A204.1 (cell line): ENCODE measurements at regions not wholly inside any gene's neighbourhood (a gene's known extent, or its start where the extent isn't known, plus 50 kb on each side); places are given as distances from the start of the nearest gene placed in this dataset.
"Not testable (repeated sequence)": the region's sequence is repeated elsewhere in the genome, so short reads cannot be mapped to it uniquely, and the experiment has no call there.

Source experiments
- FAIRE-seq: peaks from 2 replicates; lab custom pipeline; 2012; peaks lifted over from hg19 to GRCh38; lab: Jason Lieb, UNC

DNA sequence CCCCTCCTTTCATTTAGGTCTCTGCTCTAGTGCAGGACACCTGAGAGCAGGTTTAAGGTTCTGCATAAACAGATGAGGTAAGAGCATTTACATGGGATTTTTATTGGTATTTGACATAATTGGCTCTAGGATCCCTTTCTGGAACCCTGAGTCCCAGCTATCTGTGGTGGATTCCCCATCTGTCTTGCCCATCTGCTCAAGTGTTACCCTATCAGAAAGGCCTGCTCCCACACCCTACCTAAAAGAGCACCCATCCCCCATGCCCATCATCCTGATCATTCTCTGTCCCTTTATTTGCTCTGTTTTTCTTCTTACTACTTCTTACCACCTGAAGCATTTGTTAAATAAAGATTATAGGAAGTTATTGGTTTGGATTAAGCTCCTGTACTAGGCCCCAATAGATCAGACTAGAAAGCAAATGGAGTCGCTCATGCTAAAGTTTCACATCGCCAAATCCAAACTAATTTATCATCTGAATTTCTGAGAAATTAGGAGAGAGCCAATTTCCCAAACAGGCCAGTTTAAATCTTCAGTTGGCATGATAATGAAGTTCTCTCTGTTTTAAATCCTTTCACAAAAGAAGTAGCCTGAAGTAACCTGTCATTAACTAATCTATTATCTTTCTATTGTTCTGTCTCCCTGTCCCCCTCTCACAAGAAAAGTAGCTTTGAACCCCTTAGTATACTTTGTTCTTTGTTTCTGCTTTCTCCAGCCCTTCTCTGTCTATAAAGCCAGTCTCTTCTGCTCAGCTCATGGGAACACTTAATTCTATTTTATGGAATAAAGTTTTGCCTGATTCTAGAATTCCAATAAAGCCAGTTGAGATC is 178.6 kb downstream of the ZNF674 start:
- no peak for FAIRE-seq

DNA sequence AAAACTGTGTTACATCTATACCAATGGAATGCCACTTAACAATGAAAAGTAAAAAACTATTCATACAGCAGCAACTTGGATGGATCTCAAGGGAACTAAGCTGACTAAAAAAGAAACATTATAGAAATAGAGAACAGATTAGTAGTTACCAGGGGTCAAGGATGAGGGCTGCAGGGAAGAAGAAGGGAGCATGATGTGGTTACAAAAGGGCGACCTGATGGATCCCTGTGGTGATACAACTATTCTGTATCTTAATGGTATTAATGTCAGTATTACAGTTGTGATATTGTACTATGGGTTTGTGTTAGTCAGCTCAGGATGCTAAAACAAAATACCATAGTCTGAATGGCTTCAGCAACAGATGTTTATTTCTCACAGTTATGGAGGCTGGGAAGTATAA is 190.7 kb downstream of the ZNF674 start:
- FAIRE-seq, result no peak

DNA sequence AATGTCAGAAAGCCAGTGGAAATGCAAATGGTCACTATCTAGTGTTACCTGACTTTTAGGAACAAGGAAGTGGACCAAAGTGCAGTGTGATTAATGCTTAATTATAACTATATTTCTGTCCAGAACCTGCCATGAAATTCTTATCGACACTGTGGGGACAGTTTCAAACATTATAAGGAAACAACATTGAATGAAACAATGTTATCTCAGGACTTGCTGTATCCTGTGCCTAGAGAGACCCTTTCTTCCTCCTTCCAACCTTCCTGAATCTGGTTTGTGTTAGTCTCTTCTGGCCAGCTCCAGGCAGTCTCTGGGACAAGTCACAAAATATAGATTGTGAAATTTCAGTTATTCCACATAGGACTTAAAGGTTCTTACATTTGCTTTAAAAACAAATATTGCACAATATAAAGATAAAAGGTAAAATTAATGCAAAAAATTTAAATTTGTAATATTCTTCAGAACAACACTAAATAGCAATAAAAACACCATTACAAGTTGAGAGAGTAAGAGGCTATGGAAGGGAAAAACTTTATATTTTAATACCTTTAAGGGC is 203.4 kb downstream of the ZNF674 start:
- FAIRE-seq, result no peak

DNA sequence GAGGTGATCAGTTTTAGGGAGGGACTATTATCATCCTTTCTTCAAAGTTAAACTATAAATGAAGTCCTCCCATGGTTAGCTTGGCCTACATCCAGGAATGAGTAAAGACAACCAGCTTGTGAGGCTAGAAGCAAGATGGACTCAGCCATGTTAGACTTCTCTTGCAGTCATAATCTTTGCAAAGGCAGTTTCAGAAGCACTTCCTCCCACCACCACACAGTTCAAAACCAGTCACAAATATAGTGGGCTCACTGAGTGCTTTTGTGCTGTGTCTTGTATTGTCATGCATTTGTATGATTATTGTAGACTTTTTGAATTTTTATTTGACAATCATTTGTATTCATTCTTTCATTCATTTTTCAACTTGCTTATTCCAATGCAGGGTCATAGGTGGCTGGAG is 204.5 kb downstream of the ZNF674 start:
- FAIRE-seq, result no peak

DNA sequence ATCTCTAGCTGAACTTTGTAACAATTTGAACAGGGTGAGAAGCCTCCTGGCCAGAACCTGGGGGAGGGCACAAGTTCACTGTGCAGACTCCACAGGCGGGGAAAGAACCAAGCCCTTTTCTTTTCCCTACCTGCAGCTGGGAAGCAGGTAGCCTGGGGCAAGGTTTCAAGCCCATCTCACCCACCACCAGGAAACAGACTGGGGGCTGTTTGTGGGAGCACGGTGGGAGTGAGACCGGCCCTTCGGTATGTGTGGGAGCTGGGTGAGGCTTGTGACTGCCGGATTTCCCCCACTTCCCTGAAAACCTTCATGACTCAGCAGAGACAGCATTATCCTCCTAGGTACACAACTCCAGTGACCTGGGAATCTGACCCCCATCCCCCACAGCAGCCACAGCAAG is 211.7 kb downstream of the ZNF674 start:
- no peak for FAIRE-seq

DNA sequence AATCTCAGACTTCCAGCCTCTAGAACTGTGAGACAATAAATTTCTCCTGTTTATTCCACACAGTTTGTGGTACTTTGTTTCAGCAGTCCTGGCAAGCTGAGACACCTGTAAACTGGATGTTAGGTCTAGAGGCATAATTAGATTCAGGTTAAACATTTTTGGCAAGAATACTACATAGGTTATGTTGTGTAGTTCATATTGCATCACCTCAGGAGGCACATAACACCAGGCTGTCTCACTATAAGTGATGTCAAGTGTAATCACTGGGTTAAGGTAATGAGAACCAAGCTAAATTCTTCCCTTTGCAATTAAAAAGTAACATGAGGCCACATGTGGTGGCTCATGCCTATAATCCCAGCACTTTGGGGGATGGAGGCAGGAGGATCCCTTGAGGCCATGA is 214.2 kb downstream of the ZNF674 start:
- no peak for FAIRE-seq

DNA sequence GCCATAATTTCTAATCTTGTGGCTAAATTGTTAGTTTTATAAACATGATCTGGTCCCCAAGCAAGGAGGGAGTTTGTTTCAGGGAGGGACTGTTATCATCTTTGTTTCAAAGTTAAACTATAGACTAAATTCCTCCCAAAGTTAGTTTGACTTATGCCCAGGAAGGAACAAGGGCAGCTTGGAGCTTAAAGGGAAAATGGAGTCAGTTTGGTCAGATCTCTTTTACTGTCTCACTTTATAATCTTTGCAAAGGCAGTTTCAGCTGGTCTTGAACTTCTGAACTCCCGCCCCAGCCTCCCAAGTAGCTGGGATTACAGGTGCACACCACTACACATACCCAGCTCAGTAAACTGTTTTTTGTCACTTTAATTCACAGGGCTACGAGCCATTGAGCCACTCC is 214.7 kb downstream of the ZNF674 start:
- no peak for FAIRE-seq

DNA sequence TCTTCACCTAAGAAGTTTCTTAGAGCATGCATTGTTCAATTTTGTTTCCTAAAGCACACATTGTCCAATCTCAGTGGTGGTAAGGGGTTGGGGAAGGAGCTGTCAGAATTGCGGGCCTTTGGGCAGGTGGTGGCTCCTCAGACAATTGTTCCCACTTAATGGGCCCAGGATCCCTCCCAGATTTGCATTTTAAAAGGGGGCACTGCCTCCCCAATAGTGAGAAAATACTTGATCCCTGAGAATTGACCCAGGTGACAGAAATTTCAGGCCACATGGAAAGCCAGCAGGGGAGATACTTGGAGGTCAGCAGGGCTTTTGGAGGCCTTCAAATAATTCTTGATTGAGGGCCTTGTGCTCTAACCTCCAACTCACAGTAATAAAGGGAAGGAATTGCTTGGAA is 217.1 kb downstream of the ZNF674 start:
- no peak for FAIRE-seq

DNA sequence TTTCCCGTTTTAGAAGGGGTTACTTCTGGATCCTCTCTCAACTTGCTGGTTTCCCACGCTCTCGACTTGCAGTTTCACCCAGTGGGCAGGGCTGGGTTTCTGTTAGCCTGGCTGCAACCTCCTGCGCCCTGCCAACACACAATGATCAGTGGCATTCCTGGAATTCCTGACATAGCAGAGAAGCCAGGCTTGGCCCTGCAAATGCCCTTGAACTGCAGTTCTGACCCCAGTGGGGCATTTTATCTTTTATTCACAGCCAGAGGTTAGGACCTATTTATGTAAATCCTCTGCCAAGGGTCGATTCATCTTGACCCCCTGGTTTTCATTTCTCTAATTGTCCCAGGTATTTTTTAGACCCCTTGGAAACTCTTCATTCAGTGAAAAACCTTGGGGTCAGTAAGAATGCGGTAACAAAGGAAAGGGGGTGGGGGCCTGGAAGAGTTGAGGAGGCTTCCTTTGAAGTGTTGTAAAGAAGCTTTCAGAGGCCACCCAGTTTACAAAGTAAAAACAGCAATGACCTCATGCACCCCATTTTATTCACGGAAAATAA is 217.6 kb downstream of the ZNF674 start:
- FAIRE-seq, result no peak

DNA sequence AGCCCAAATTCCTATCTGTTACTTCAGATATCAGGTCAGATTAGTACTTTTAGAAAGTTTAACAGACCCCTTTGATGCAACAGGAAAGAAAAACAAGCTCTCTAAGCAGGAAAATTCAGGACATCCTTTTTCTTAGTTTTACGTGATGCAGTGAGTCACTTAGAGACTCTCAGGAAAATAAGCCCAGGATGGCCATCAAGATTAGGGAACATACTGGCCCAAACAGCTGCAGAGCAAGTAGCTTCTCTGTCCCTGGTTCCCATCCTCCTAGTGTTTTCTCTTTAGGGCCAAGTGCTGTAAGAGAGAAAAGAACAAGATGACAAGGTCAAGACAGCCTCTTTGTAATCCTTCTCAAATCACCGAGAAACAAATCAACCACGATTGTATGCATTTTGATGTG is 219.1 kb downstream of the ZNF674 start:
- FAIRE-seq, result no peak

DNA sequence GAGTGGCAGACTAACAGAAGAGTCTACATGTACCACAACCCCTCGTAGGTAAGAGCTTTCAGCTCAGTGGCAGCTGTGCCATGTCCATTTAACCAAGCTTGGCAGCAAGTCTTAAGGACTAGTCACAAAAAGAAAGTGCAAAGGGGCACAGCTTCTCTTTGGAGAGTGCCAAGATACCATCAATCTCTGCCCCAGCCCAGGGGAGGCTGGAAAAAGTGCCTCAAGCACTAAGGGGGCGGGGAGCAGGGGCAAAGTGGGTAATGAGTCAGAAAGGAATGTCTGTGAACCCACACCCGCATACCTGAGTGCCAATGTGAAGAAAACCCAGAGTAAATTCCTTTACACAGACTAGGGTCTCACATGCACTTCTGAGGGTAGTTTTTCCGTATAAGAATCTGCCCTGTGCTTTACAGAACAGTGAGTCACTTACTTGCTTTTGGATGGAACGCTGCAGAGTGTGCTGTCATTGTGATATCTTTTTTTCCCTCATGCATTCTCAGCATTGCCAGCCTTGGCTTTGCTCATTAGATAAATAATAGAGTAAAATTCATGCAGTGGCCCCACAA is 219.8 kb downstream of the ZNF674 start:
- no peak for FAIRE-seq

DNA sequence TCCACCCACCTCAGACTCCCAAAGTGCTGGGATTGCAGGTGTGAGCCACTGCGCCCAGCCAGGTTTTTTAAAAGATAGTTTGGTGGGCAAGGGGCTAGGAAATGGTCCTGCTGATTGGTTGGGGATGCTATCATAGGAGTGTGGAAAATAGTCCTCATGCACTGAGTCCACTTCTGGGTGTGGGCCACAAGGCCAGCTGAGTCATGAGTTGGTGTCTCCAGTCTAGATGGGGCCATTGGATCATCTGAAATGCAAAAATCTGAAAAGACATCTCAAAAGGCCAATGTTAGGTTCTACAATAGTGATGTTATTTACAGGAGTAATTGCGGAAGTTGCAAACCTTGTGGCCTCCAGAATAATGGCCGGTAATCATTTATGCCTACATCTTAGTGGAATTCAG is 221.1 kb downstream of the ZNF674 start:
- FAIRE-seq, result no peak

DNA sequence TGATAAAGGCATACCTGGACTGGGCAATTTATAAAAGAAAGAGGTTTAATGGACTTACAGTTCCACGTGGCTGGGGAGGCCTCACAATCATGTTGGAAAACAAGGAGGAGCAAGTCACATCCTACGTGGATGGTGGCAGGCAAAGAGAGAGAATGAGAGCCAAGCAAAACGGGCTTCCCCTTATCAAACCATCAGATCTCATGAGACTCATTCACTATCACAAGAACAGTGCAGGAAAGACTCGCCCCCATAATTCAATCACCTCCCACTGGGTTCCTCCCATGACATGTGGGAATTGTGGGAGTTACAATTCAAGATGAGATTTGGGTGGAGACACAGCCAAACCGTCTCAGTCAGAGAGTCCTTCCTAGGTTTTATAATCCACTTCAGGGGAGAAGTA is 222.3 kb downstream of the ZNF674 start:
- not testable (repeated sequence) for FAIRE-seq

DNA sequence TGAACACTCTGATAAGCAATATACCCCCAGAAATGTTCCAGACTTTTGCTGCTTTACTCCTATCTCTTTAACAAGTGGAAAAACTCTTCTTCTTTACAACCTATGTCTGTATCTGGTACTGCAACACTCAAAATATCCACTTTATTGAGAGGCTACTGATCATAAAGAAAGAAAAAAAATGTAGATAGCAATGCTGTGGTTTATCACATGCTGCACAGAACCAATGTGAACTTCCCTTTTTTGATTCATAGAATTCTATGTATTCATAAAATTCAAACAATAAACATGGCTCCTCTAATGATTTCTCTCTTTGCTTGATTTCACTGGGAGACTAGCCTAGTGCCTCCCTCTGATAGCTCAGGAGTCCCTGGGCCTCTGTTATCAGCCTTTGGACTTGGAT is 223.5 kb downstream of the ZNF674 start:
- FAIRE-seq, result no peak

DNA sequence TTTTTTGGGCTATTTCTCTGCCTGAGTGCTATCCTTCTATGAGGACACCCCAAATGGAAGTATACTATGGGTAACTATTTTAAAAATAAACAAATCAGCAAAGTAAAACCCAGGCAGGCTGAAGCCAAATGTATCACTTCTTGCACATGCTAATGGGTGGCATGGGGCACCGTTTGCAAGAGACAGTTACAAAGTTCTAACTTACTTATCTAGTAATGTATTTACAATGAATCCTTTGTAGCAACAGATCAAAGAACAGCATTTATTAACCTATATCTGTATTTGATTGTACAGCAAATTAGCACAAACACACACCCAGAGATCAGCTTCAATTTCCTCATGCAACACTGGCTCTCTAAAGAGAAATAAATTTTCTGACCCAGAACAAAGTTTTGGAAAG is 225.5 kb downstream of the ZNF674 start:
- FAIRE-seq, result no peak

DNA sequence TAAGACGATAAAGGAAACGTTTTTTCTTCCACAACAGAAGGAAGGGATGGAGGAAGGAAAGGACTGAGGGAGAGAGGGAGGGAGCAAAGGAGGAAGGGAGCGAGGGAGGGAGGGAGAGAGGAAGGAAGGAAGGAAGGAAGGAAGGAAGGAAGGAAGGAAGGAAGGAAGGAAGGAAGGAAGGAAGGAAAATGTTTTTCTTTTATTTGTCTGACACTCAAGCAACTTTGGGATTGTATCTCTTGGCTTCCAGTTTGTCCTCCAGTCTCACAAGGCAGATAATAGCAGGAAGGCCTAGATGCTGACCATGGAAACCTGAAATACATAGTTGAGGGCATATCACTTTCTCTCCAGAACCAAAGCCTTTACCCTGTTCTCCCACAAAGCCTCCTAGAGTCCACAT is 226.7 kb downstream of the ZNF674 start:
- no peak for FAIRE-seq

DNA sequence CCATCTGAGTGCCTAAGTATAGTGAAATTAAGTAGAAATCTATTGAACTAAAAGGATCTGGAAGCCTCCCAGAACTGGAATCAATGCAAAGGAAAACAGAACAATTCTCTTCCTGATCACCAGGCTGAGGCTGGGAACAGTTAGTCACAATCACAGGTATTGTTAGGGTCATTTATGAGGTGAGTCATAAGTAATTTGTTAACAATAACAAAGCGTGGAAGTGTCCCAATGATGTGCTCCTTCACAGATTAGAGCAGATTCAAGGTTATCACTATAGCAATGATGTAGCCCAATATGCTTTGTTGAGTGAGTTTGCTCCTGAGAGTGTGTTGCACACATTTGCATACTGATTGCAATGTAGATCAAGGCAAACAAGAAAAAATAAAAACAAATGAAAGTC is 228.1 kb downstream of the ZNF674 start:
- FAIRE-seq, result no peak

DNA sequence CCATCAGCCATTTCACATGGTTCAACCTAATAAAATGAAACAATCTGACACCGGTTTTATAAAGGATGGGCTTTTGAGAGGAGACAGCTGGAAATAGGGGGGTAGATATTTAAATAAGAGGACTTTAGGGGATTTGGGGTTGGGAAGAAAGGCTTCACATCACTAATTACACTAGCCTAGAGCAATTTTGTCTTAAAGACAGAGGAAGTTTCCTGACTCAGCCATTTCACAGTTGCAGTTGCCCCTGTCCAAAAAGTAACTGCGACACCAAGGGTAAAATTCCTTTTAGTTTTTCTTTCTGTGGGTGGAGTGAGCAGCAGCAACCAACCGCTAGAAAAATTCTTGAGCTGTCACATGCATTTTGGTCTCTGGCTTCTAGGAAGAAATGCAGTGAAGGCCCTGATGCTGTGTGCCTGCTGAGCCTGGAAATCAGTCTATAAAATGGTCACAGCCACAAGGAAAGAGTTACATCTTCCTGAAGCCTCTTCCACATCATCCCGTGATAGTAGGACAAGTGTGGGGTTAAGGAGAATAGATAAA is 233.6 kb downstream of the ZNF674 start:
- no peak for FAIRE-seq

DNA sequence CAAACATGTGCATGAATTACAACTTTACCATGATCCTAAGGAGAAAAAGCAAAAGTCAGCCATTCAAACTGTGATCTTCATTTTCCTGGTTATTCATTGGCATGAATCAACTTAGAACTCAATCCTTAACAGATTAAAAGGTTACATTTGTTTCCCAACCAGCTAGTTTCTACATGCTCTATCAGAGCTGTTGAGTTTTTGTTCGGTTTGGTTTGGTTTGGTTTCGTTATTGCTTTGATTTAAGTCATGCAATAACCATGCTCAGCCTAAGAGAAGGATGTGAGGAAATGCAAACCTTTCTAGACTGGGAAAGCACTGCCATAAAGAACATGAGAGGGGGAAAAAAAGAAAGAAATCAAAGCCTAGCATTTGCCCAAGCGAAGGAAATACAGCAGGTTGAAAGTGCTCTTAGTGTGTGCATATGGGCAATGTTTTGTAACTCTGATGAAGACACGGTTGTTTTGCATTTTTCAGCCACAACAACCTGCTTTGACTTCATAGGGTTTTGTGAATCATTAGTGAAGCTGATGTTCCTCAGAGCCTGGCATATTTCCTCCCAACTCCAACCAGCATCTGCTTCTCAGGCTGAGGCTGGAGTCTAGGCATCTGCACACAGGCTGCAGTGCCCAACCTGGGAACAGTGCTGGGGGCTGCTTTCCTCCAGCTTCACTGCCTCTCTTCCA is 234.3 kb downstream of the ZNF674 start:
- FAIRE-seq, result no peak

DNA sequence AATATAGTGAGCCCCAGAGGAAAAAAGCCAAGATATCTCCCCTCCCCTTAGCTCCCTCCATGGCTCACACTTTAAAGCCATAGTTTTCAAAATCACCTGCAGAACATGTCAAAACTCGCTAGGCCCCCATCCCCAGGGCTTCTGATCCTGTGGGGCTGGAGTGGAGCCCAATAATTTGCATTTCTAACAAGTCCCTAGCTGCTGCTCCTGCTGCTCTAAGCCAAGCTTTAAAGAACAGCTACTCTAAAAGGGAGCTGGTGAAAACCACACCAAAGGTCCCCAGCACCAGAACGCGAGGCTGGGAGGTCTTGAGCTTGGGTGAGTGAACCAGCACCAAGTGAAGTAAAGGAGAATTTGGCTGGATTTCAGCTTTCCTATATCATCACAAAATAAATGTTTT is 237.1 kb downstream of the ZNF674 start:
- no peak for FAIRE-seq

DNA sequence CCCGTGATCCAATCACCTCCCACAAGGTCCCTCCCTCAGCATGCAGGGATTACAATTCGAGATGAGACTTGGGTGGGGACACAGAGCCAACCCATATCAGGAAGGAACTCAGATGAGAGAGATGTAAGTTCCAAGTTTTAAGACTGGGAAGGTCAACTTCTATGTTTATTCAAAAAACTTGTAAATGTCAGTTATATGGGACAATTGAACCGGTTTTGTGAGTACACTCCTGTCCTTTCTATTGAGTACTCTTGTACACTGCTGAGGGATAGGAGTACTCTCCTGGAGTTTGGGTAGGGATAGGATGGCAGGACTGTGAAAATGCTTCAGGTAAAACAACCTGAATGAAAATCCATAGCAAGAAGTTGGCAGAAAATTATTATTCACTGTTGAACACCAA is 239.1 kb downstream of the ZNF674 start:
- FAIRE-seq, result no peak

DNA sequence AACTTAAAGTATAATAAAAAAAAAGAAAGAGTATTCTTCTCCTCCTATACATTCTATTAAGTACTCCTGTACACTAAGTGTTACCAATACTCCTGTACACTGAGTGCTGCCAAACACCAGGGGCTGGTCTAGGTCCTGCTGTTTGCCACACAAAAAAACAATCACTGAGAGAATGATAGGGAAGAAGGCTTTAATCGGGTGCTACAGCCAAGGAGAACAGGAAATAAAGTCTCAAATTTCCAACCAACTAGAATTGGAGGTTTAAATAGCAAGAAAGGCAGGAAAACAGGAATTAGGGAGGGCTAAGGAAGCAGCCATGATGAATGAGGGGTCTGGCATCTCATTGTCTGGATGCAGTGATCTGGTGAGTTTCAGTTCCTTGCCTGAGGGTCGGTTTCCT is 239.8 kb downstream of the ZNF674 start:
- FAIRE-seq, result no peak

DNA sequence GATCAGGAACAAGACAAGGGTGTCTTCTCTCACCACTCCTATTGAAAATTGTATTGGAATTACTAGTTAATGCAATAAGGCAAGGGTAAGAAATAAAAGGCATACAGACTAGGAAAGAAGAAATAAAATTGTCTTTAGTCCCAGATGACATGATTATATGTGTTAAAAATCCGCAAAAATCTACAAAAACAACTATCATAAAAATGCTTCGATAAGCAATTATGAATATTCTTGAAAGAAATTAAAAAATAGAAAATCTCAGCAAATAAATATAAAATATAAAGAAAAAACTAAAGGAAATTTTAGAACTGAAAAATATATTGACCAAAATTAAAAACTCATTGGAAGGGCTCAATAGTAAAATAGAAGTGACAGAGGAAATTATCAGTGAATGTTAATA is 243.3 kb downstream of the ZNF674 start:
- FAIRE-seq, result peak; percentile 74
